Panc1 (cell line): ENCODE measurements at regions not wholly inside any gene's neighbourhood (a gene's known extent, or its start where the extent isn't known, plus 50 kb on each side); places are given as distances from the start of the nearest gene placed in this dataset.

ENCODE experiments used
- ATAC-seq: fragments of 200-7000 bp; cut with Tn5 transposase; 2 replicates; pipeline ENCODE4 v1.9.1; 2020; ENCODE audit warnings: mild to moderate bottlenecking, moderate library complexity
- BruUV-seq: library from RNA; stranded (reverse); fragments of 400-500 nt; replicated peaks from 2 replicates; lab custom pipeline; 2021; lab: Mats Ljungman, UMichigan
- CTCF ChIA-PET: fragments of 300-600 bp; sonication (Branson Sonifier 250); formaldehyde crosslinking; loops from one replicate; lab custom pipeline; 2022; ENCODE audit warnings: antibody characterized with exemption; lab: Charles Lee
- POLR2A ChIA-PET: fragments of 300-600 bp; sonication (Branson Sonifier 250); formaldehyde crosslinking; loops from one replicate; lab custom pipeline; 2022; ENCODE audit warnings: antibody characterized with exemption; lab: Charles Lee
- DNase-seq: peaks from one replicate; pipeline ENCODE4 v3.0.0-alpha.2; 2010; ENCODE audit warnings: low read depth, low spot score
- H3K27ac ChIP-seq: 2 replicates; pipeline ENCODE4 v1.5.1; 2011; ENCODE audit warnings: mild to moderate bottlenecking, low read length, inconsistent platforms
- H3K27me3 ChIP-seq: fragments of 200-500 bp; sonication (Bioruptor generic); 2 replicates; pipeline ENCODE4 v1.6.0; 2014; ENCODE audit warnings: low read length, inconsistent platforms; ENCODE audit not compliant: control insufficient read depth, insufficient read depth
- H3K36me3 ChIP-seq: fragments of 200-500 bp; sonication (Bioruptor generic); 2 replicates; pipeline ENCODE4 v1.5.1; 2014; ENCODE audit warnings: inconsistent platforms, mild to moderate bottlenecking, low read length, moderate library complexity; ENCODE audit not compliant: control insufficient read depth, insufficient read depth
- H3K4me1 ChIP-seq: 2 replicates; pipeline ENCODE4 v1.5.1; 2011; ENCODE audit warnings: inconsistent platforms, mild to moderate bottlenecking, low read length, moderate library complexity; ENCODE audit not compliant: control insufficient read depth, insufficient read depth
- H3K4me3 ChIP-seq, 2 experiments: 2 replicates each; pipeline ENCODE4 v1.5.1; 2011 to 2012; ENCODE audit warnings: low read depth in 2 of 2, low read length in 2 of 2, mild to moderate bottlenecking in 2 of 2, inconsistent platforms in 1 of 2, moderate library complexity in 1 of 2
- H3K9me3 ChIP-seq: fragments of 200-500 bp; sonication (Bioruptor generic); 2 replicates; pipeline ENCODE4 v1.5.1; 2014; ENCODE audit warnings: low read depth, mild to moderate bottlenecking, inconsistent platforms, low read length, moderate library complexity; ENCODE audit not compliant: control insufficient read depth, insufficient read depth
- CTCF ChIP-seq: fragments of 450-650 bp; IDR thresholded peaks from 2 replicates; pipeline ENCODE4 v1.5.1; 2017; ENCODE audit warnings: mild to moderate bottlenecking
- POLR2AphosphoS5 ChIP-seq: IDR thresholded peaks from 2 replicates; pipeline ENCODE4 v1.6.1; 2012; ENCODE audit warnings: mild to moderate bottlenecking, low read depth, low read length, moderate library complexity
- REST ChIP-seq, 2 experiments: IDR thresholded peaks; 2 replicates each; pipeline ENCODE4 v1.6.1; 2011 to 2012; ENCODE audit warnings: low read depth in 2 of 2, control low read depth in 1 of 2, low read length in 1 of 2, mild to moderate bottlenecking in 1 of 2, moderate library complexity in 1 of 2; ENCODE audit not compliant: insufficient read depth in 1 of 2
- SIN3A ChIP-seq: IDR thresholded peaks from 2 replicates; pipeline ENCODE4 v1.6.1; 2012; ENCODE audit warnings: low read depth, mild to moderate bottlenecking, low read length, moderate library complexity, borderline replicate concordance; ENCODE audit not compliant: insufficient read depth
- TCF7L2 ChIP-seq: IDR thresholded peaks from 2 replicates; pipeline ENCODE4 v1.6.1; 2011; ENCODE audit warnings: mild to moderate bottlenecking, low read depth, low read length, inconsistent platforms
- in situ Hi-C: cut with HindIII; loops from 2 replicates; pipeline ENCODE4 v1.10.0; 2016; ENCODE audit warnings: low sequenced_read_pairs, low pct_unique_long_range_greater_than_20kb
- intact Hi-C: fragments of 100-400 bp; cut with micrococcal nuclease; formaldehyde crosslinking; loops from one replicate; pipeline ENCODE4 v1.10.0; 2022; ENCODE audit not compliant: unreplicated experiment

DNA sequence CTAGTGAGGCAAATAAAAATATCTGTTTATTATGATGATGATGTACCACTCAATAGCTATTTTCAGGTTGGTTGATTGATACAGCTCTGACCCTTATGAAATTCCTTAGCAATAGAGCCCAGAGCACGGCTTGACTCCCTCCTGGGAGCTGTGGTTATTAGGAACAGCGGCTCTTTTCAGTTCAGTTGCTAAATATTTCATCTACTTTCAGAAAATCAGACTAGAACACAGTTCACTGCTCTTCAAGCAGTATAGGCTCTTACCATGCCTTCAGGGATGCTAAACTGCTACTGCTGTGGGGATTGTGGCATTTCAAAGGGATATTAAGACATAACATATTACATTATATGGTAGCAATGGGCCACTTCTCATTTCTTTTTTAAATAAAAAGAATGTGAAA lies 218.8 kb downstream of the SNCA start:
- DNase-seq (no peak), ATAC-seq (no peak)
- TF ChIP-seq CTCF: no peak
- no peak for TF ChIP-seq POLR2AphosphoS5
- TF ChIP-seq TCF7L2: no peak
- TF ChIP-seq REST (IDR thresholded peaks at IDR 0.05; ENCODE audit: insufficient read depth in 1 of 2, low read depth in 2 of 2, low read length in 1 of 2): no peak
- TF ChIP-seq SIN3A: no peak
- in situ Hi-C loops: no loop called here
- intact Hi-C loops: no loop called here
- BruUV-seq: no TSS peak
- CTCF ChIA-PET: no interaction called here
- H3K4me1 ChIP-seq: no peaks in the 10 kb centered on the region
- POLR2A ChIA-PET: no interaction called here
- no peak overlapping the region for H3K27ac ChIP-seq
- no peak overlapping the region for H3K4me3 ChIP-seq
- H3K36me3 ChIP-seq: no peaks in the 10 kb centered on the region
- no peaks in the 10 kb centered on the region for H3K9me3 ChIP-seq
- no peaks in the 10 kb centered on the region for H3K27me3 ChIP-seq

- no TSS peak for BruUV-seq
- TF ChIP-seq REST (IDR thresholded peaks at IDR 0.05; ENCODE audit: insufficient read depth in 1 of 2, low read depth in 2 of 2, low read length in 1 of 2) (no peak), SIN3A (no peak), TCF7L2 (no peak), POLR2AphosphoS5 (no peak), CTCF (no peak)
- ChIA-PET POLR2A (interaction anchor here (0.5 kb wide), 1 partner anchor 1065 kb away, joined by 3 read pairs; no protein-coding TSS in a partner anchor), CTCF (no interaction called here)
- no peaks in the 10 kb centered on the region for H3K9me3 ChIP-seq
- in situ Hi-C loops (no loop called here), intact Hi-C loops (no loop called here)
- no peak overlapping the region for H3K27ac ChIP-seq
- ATAC-seq (no peak), DNase-seq (no peak)
- H3K27me3 ChIP-seq: no peaks in the 10 kb centered on the region
- no peaks in the 10 kb centered on the region for H3K36me3 ChIP-seq
- H3K4me1 ChIP-seq: no peaks in the 10 kb centered on the region
- no peak overlapping the region for H3K4me3 ChIP-seq
Measured at GRCh38 chr4:89617317-89617716, 219.6 kb downstream of the SNCA start.
